ENCODE measurements at regions not wholly inside any gene's neighbourhood (a gene's known extent, or its start where the extent isn't known, plus 50 kb on each side); places are given as distances from the start of the nearest gene placed in this dataset.

- Mint-ChIP-seq H3K4me3 (no peak overlapping the region), H3K27me3 (peaks cover 5 to 7% of the 10 kb centered on the region in 2 donors), H3K27ac (no peak overlapping the region), H3K4me1 (no peaks in the 10 kb centered on the region), H3K36me3 (no peaks in the 10 kb centered on the region), H3K9me3 (no peaks in the 10 kb centered on the region)
- no peaks in the 10 kb centered on the region for H3K27me3 ChIP-seq (ENCODE audit: insufficient read depth, low read length)
- H3K36me3 ChIP-seq (ENCODE audit: insufficient read depth, low read length) = no peaks in the 10 kb centered on the region
- H3K4me3 ChIP-seq (ENCODE audit: low read length in 2 of 2) = no peak overlapping the region
- no peaks in the 10 kb centered on the region for H3K9me3 ChIP-seq (ENCODE audit: control insufficient read depth in 1 of 2, low read length in 2 of 2)
- no peaks in the 10 kb centered on the region for H3K4me1 ChIP-seq (ENCODE audit: insufficient read depth, low read length)
- ChIA-PET CTCF (ENCODE audit: partially characterized antibody) (no interaction called here), POLR2A (ENCODE audit: partially characterized antibody) (no interaction called here)
- H3K27ac ChIP-seq (ENCODE audit: low read depth, low read length) = no peak overlapping the region
- no peak for DNase-seq
- intact Hi-C loops (cut with micrococcal nuclease) = no loop called here
Measured at GRCh38 chr9:121564504-121565260, 65.0 kb upstream of the GGTA1 start.

- Histone ChIP-seq H3K9me3 (ENCODE audit: control insufficient read depth in 1 of 2, low read length in 2 of 2) (no peaks in the 10 kb centered on the region), H3K36me3 (ENCODE audit: insufficient read depth, low read length) (no peaks in the 10 kb centered on the region), H3K4me3 (ENCODE audit: low read length in 2 of 2) (no peak overlapping the region), H3K27me3 (ENCODE audit: insufficient read depth, low read length) (no peaks in the 10 kb centered on the region), H3K4me1 (ENCODE audit: insufficient read depth, low read length) (no peaks in the 10 kb centered on the region), H3K27ac (ENCODE audit: low read depth, low read length) (no peak overlapping the region)
- Mint-ChIP-seq H3K27me3 (peaks cover 5 to 10% of the 10 kb centered on the region in 2 donors), H3K9me3 (peaks cover 0 to 3% (median 0%) of the 10 kb centered on the region in 8 donors), H3K4me1 (no peaks in the 10 kb centered on the region), H3K36me3 (no peaks in the 10 kb centered on the region), H3K27ac (no peak overlapping the region), H3K4me3 (no peak overlapping the region)
- ChIA-PET POLR2A (ENCODE audit: partially characterized antibody) (no interaction called here), CTCF (ENCODE audit: partially characterized antibody) (no interaction called here)
- intact Hi-C loops (cut with micrococcal nuclease) = no loop called here
- no peak for DNase-seq
Measured at GRCh38 chr9:121566481-121567465, 67.1 kb upstream of the GGTA1 start.

- H3K27me3 Mint-ChIP-seq = peaks cover 5 to 10% of the 10 kb centered on the region in 2 donors
- intact Hi-C loops (cut with micrococcal nuclease) = no loop called here
- DNase-seq = no peak
- no peak overlapping the region for H3K27ac Mint-ChIP-seq
- peaks cover 0 to 3% (median 0%) of the 10 kb centered on the region in 8 donors for H3K9me3 Mint-ChIP-seq
- H3K9me3 ChIP-seq (ENCODE audit: control insufficient read depth in 1 of 2, low read length in 2 of 2) = no peaks in the 10 kb centered on the region
- H3K36me3 Mint-ChIP-seq = no peaks in the 10 kb centered on the region
- no peaks in the 10 kb centered on the region for H3K36me3 ChIP-seq (ENCODE audit: insufficient read depth, low read length)
- ChIA-PET CTCF (ENCODE audit: partially characterized antibody) (no interaction called here), POLR2A (ENCODE audit: partially characterized antibody) (no interaction called here)
- no peaks in the 10 kb centered on the region for H3K4me1 Mint-ChIP-seq
- H3K4me1 ChIP-seq (ENCODE audit: insufficient read depth, low read length) = no peaks in the 10 kb centered on the region
- H3K4me3 ChIP-seq (ENCODE audit: low read length in 2 of 2) = no peak overlapping the region
- H3K4me3 Mint-ChIP-seq = no peak overlapping the region
- H3K27me3 ChIP-seq (ENCODE audit: insufficient read depth, low read length) = no peaks in the 10 kb centered on the region
- H3K27ac ChIP-seq (ENCODE audit: low read depth, low read length) = no peak overlapping the region
Measured at GRCh38 chr9:121567500-121568342, 68.1 kb upstream of the GGTA1 start.

GRCh38 chr9:121568343-121569265 lies 69.0 kb upstream of the GGTA1 start:
- ChIA-PET CTCF (ENCODE audit: partially characterized antibody) (interaction anchor here (1.0 kb wide), 1 partner anchor 19 kb away, joined by 3 read pairs; no protein-coding TSS in a partner anchor), POLR2A (ENCODE audit: partially characterized antibody) (no interaction called here)
- no peak for DNase-seq
- Histone ChIP-seq H3K4me3 (ENCODE audit: low read length in 2 of 2) (no peak overlapping the region), H3K36me3 (ENCODE audit: insufficient read depth, low read length) (no peaks in the 10 kb centered on the region), H3K27me3 (ENCODE audit: insufficient read depth, low read length) (no peaks in the 10 kb centered on the region), H3K4me1 (ENCODE audit: insufficient read depth, low read length) (no peaks in the 10 kb centered on the region), H3K27ac (ENCODE audit: low read depth, low read length) (no peak overlapping the region), H3K9me3 (ENCODE audit: control insufficient read depth in 1 of 2, low read length in 2 of 2) (no peaks in the 10 kb centered on the region)
- Mint-ChIP-seq H3K4me1 (no peaks in the 10 kb centered on the region), H3K9me3 (peaks cover 0 to 3% (median 0%) of the 10 kb centered on the region in 8 donors), H3K4me3 (no peak overlapping the region), H3K27me3 (peaks cover 2 to 10% of the 10 kb centered on the region in 2 donors), H3K36me3 (no peaks in the 10 kb centered on the region), H3K27ac (no peak overlapping the region)
- intact Hi-C loops (cut with micrococcal nuclease) = no loop called here

- Histone ChIP-seq H3K36me3 (ENCODE audit: insufficient read depth, low read length) (no peaks in the 10 kb centered on the region), H3K4me1 (ENCODE audit: insufficient read depth, low read length) (no peaks in the 10 kb centered on the region), H3K27me3 (ENCODE audit: insufficient read depth, low read length) (no peaks in the 10 kb centered on the region), H3K4me3 (ENCODE audit: low read length in 2 of 2) (no peak overlapping the region), H3K9me3 (ENCODE audit: control insufficient read depth in 1 of 2, low read length in 2 of 2) (no peaks in the 10 kb centered on the region), H3K27ac (ENCODE audit: low read depth, low read length) (no peak overlapping the region)
- H3K27ac Mint-ChIP-seq = no peak overlapping the region
- H3K27me3 Mint-ChIP-seq = peaks cover 2 to 10% of the 10 kb centered on the region in 2 donors
- intact Hi-C loops (cut with micrococcal nuclease) = no loop called here
- DNase-seq = no peak
- ChIA-PET CTCF (ENCODE audit: partially characterized antibody) (interaction anchor here (1.0 kb wide), 1 partner anchor 19 kb away, joined by 3 read pairs; no protein-coding TSS in a partner anchor), POLR2A (ENCODE audit: partially characterized antibody) (no interaction called here)
- H3K36me3 Mint-ChIP-seq = no peaks in the 10 kb centered on the region
- no peak overlapping the region for H3K4me3 Mint-ChIP-seq
- H3K9me3 Mint-ChIP-seq = peaks cover 0 to 3% (median 0%) of the 10 kb centered on the region in 8 donors
- H3K4me1 Mint-ChIP-seq = no peaks in the 10 kb centered on the region
Measured at GRCh38 chr9:121569266-121569648, 69.6 kb upstream of the GGTA1 start.

- Mint-ChIP-seq H3K4me1 (no peaks in the 10 kb centered on the region), H3K27me3 (peaks cover 0 to 8% of the 10 kb centered on the region in 2 donors), H3K9me3 (peaks cover 0 to 3% (median 0%) of the 10 kb centered on the region in 8 donors), H3K27ac (no peak overlapping the region), H3K4me3 (no peak overlapping the region), H3K36me3 (no peaks in the 10 kb centered on the region)
- Histone ChIP-seq H3K27me3 (ENCODE audit: insufficient read depth, low read length) (no peaks in the 10 kb centered on the region), H3K4me1 (ENCODE audit: insufficient read depth, low read length) (no peaks in the 10 kb centered on the region), H3K4me3 (ENCODE audit: low read length in 2 of 2) (no peak overlapping the region), H3K36me3 (ENCODE audit: insufficient read depth, low read length) (no peaks in the 10 kb centered on the region), H3K27ac (ENCODE audit: low read depth, low read length) (no peak overlapping the region), H3K9me3 (ENCODE audit: control insufficient read depth in 1 of 2, low read length in 2 of 2) (no peaks in the 10 kb centered on the region)
- DNase-seq = no peak
- ChIA-PET POLR2A (ENCODE audit: partially characterized antibody) (no interaction called here), CTCF (ENCODE audit: partially characterized antibody) (no interaction called here)
- intact Hi-C loops (cut with micrococcal nuclease) = no loop called here
Measured at GRCh38 chr9:121572581-121572980, 72.9 kb upstream of the GGTA1 start.
